ENCODE measurements at regions not wholly inside any gene's neighbourhood (a gene's known extent, or its start where the extent isn't known, plus 50 kb on each side); places are given as distances from the start of the nearest gene placed in this dataset.

- no peak for DNase-seq
Observed at GRCh38 chr1:78799926-78800325, 150.3 kb downstream of the IFI44 start.

DNA sequence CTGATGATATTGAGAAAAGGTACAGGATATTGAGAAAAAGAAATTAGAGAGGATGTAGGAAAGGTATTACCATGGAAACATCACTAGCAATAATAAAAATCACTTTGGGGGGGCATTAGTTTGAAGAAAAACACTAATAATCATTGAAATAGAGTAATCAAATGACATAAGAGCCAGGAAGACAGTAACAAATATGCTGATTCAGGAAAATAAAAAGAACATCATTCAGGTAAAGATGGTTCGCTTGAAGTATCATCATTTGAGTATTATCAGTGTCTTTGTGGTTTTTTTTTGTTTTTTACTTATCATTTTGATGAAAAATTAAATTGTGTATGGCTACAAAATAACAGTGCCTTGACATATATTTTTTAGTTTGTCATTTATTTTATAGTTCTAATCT lies 164.5 kb downstream of the IFI44 start:
- no peak for DNase-seq

DNA sequence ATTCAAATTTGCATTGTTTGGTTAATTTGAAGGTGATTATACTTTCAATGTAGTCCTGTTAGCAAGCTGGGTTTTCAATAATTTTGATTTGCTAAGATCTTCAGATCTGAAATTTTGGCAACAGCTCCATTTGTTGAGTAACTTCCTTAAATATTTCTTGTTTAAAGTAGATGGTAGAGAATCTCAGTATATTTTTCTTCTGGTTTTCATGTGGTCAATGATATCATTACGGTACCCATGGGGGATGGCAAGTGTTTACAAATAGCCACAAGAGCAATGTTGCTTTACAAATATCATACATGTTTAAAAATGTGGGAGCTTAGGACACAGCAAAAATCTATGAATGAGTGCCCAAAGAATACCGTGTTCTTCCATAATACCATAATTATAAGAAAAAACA lies 175.9 kb downstream of the IFI44 start:
- no peak for DNase-seq

- DNase-seq: no peak
Observed at GRCh38 chr1:78829644-78830043, 176.9 kb downstream of the ADGRL4 start.

DNA sequence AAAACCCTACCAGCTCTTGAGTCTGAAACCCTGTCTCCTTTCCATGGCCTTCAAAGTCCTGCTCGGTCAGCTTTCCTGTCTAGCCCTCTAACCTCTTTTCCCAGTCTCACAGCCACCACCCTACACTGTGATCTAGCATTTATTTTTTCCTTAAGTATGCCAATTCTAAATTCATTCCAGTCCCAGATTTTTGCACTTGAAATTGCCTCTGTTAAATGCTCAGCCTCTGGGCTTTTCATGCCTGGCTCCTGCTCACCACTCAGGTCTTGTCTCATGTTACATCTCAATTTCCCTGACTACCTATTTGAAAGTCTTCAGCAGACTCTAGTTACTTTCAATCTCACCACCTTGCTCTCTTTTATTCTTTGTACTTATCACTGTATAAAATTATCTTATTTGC lies 176.2 kb downstream of the ADGRL4 start:
- DNase-seq: no peak

DNA sequence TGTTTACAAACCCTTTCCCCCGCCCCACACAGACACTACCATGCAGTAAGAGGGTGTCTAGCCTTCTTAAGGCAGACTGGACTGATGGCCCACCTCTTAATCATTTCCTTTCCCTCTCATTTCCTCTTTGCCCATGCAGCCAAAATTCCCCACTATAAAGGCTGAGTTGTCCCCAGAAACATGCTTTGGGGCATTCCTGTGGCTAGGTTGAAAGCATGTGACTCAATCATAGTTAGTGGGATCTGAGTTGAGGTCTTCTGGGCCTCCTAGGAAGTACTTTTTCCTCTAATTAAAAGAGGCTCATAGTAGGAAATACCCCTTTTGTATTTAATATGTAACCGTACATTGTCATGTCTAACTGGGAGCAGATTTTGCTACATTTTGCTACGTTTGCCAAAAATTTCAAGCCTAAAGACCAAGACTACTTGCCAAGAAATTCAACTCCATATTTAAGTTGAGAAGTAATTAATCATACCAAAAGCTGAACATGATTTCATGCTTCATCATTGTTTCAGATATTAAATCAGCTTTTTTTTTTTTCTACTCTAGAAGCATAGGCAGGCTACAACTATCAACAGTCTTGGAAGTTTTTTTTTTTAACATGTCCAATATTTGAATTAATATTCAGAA lies 174.7 kb downstream of the ADGRL4 start:
- DNase-seq: no peak

DNA sequence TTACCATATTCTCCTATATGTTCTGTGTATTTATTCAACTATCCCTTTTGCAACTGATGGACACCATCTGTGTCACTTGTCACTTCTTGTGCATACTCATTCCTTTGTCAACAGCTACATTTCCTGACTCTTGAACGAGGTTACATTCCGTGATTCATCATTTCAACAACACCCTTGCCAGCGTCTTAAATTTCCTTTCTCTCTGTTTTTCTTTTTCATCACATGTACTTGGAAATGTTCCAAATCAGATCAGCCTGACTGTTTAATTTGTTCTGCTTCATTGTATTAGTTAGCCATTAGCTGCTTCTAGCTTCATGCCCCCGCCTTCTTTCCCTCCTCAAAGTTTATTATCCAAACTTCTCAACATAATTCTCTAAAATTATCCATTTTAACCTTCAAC lies 173.0 kb downstream of the ADGRL4 start:
- DNase-seq: no peak

DNA sequence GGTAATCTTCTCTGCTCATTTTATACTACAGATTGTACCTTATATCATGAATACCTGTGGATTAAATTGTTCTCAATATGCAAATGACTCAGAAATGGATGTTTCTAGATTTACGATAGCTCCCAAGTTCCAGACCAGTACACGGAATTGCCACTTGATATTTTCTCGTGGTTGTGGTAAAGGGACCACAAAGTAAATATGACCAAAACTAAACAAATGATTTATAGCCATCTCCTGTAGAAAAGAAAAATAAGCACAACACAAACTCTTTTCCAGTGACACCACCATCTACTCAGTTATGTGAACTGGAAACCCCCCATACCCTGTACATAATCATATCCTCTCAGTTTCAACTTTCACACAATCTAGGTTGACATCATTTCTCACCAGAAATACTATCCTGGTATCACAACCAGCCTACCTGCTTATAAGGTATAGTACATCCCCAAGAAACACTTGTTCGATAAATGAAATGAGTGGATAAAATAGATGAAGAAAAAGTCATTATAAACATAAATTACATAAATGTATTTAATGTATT lies 172.3 kb downstream of the ADGRL4 start:
- no peak for DNase-seq

DNA sequence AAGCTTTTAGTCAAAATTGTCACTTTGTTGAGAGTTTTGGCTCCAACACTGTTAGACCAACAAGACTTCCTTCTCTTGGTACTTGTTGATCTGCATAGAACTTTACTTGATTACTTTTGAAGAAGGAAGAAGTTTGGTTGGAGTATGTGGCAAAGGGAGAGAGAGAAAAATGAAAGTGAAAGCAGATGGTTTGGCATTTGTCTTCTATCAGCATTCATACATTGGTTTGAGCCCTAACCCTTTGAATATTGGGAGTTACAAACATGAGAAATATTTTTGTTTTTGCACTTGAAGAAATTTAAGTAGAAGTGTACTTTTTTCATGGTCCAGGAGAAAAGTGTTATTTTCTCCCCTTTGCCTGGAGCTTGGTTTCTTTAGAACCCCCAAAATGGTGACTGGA lies 169.8 kb downstream of the ADGRL4 start:
- DNase-seq: no peak

- DNase-seq: peak; percentile 44
Observed at GRCh38 chr1:78839704-78840277, 166.7 kb downstream of the ADGRL4 start.

All from NCI-H1436 (cell line).